Muscle of arm (tissue), 1 donor: ENCODE measurements at regions not wholly inside any gene's neighbourhood (a gene's known extent, or its start where the extent isn't known, plus 50 kb on each side); places are given as distances from the start of the nearest gene placed in this dataset.
"Not testable (repeated sequence)": the region's sequence is repeated elsewhere in the genome, so short reads cannot be mapped to it uniquely, and the experiment has no call there.

ENCODE experiments used
- DNase-seq: peaks from one replicate; pipeline ENCODE4 v3.0.0-alpha.2; 2013

DNA sequence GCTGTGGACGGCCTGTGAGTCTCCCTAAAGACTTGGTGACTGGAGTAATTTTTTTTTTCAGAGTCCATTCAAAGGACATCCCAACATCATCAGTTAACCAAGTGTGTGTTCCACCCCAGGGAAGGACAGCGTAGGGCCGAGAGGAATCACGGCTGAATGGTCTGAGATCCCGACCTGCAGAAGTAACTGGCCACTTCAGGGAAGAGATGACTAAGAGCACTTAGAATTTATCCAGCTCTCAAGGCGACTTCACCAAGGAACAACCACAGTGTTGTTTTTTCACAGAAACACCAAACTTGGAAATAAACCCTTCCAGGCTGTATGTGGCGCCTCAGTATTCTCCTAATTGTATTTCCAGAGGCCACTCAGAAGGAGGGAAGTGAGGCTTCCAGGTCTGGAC lies 231.6 kb downstream of the FNDC1 start:
- no peak for DNase-seq

GRCh38 chr6:159399751-159400221 lies 230.6 kb downstream of the FNDC1 start:
- peak; percentile 73 for DNase-seq

GRCh38 chr6:159398633-159399032 lies 229.4 kb downstream of the FNDC1 start:
- no peak for DNase-seq

DNA sequence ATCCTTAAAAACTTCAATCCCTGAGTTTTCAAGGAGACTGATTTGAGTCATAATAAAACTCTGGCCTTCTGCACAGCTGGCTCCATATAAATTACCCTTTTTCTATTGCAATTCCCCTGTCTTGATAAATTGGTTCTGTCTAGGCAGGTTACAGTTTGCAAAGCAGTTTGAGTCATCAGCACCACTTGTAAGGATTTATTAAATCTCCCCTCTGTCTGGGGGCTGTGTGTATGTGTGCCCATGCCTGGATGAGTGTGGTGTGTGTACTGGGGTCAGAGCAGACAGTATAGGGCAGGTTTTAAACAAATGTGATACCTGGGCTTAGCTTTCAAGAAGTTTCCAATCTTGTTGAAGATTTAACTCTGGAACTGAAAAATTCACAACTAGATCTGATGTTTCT lies 228.6 kb downstream of the FNDC1 start:
- no peak for DNase-seq

DNA sequence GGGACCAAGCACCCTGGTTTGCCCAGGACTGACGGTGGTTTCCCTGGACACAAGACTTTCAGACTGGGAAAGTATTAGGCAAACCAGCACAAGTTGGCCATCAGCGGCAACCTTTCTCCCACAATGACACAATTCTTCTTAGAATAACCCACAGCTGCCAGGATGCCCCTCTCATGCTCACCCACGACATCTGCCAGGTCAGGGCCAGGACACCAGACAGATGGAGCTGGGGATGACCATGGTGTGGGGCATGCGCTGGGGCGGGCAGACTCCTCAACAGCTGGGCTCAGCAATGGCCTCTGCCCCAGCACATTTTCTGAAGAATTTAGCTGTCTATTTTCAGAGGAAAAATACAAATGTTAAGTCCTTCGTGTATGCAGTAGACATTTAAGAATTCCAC lies 226.4 kb downstream of the FNDC1 start:
- DNase-seq = no peak

- not testable (repeated sequence) for DNase-seq
These were observed 223.5 kb downstream of the FNDC1 start for GRCh38 chr6:159392695-159393094.

GRCh38 chr6:159390381-159390780 lies 221.2 kb downstream of the FNDC1 start:
- DNase-seq = peak; percentile 66

DNA sequence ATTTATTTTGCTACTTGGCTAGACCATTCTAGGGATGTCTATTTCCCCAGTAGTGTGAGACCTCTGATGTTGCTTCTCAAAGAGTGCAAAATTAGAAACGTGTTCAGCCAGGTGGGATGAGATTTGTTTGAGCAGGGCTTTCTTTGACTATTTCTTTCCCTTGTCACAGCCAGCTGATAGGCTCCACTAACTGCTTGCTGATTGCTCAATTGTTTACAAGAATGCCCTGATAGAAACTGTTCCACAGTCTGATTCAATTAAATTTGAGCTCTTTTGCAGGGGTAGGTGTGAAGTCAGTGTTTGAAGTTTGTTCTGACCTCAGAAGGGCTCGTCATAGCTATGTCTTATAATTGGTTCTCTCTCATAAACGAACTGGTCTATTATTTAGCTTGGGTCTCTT lies 220.5 kb downstream of the FNDC1 start:
- no peak for DNase-seq

DNA sequence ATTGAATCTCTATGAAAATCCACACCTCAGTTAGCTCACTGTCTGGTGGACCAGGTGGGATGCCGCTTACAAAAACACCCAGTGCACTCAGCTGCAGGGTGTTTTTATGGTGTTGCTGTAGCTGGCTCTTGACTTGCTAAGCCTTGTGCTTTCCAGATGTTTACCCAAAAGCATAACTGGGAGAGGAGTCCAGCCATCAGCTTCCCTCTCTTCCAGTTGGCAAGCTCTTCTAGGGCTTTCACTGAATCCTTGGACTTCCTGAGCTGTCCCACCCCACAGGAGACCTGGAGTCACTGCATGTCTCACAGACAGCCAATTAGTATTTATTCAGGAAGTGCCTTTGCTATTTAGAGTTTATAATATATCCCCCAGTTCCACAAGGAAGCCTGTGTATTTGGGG lies 210.9 kb downstream of the FNDC1 start:
- no peak for DNase-seq

DNA sequence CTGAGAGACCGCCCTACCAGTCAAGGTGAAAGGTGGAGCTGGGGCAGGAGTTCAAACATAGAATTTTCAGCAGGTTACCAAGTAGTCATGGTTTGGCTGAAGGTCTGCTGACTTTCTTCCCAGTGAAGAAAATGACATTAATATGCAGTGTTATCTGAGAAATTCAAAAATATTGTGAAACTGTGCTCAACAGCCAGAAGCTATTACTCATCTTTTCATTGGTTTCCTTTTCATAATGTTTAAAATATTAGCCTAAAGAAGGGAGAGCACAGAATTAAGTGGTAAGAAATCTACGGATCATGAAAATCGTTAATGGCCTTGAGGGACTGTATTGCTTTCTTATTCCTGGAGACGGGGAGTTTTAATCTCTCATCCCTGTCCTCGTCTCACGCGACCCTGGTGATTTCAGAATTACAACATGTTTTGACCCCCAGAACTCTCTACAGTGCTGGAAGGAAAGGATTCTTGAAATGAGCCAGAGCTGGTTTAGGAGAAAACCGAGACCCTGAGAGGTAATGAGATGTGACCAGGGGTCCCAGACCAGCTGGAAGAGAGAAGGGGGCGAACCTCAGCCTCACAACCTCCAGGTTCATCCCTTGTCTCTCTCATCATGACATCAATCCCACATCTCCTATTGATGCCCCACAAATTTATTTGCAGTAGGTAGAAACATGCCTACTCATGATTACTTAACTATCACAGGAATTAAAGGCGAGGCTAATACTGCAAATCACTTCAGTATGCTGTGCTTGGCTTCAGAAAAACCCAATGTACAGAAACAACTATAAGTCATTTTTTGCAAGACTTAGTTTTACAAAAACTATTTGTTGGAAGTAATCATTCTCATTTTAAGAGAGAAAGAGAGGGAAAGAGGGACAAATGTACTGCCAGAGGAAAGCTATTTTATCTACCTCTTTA lies 209.5 kb downstream of the FNDC1 start:
- peak; percentile 75 for DNase-seq

DNA sequence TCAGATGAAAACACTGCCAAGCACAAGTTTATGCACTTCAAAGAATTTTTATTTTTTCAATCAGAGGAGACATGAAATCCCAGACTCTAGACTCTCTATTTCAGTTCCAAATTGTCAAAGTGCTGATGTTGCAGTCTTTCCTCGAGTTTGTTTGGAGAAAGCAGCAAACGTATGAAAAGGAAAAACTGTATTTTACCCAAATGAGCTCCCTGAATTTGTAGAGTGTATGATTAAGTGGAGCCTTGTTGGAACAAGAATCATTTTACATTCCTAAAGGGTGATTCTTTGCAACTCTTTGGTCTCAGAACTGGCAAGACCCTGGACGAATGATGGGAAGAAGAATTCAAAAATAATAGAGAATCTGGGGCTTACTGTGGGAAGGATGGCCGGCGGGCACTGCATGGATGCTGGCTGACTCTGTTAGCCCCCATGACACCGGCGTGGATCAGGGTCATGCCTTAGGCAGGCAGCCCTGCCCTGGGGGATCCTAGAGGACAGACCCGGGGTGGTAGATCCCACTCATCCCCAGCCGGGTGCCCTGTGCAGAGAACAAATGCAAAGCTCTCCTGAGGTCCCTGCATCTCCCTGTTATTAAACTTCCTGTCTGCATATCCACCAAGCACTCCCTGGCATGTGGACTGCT lies 207.4 kb downstream of the FNDC1 start:
- no peak for DNase-seq

GRCh38 chr6:159375014-159375413 lies 205.8 kb downstream of the FNDC1 start:
- no peak for DNase-seq

DNA sequence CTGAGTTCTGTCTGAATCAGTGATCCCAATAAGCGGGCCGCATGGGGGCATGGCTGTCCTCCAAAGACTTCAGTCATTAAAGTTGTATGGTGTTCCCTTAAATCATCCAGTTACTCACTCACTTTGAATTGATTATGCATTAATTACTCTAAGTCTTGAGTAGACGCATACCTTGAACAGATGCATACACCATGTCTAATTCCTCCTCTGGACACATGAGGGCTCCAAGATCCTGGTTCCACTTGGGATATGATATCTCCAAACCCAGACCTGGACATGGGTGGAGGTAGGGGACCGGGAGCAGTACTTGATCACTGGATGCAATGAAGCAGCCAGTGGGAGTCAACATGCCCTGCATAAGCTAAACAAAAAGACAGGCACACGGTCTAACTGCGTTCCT lies 204.5 kb downstream of the FNDC1 start:
- DNase-seq = no peak

DNA sequence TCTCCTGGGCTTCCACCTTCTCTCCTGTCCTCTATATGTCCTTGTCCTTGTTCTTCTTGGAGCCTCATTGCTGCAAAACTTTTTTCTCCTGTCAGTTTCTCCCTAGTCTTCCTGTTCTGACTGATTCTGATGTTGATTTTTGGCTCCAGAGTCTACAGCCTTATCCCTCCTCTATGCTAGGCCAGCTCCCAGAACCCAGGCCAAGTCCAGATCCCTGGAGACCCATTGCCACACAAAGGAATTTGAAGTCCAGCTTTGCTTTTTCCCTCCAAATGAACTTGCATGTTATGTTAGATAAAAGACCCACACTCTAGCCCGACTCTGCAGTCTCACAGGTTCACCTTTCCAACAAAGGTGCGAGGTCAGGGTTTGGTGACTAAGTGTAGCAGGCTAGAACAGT lies 203.1 kb downstream of the FNDC1 start:
- no peak for DNase-seq

- DNase-seq = no peak
These were observed 191.1 kb downstream of the FNDC1 start for GRCh38 chr6:159360306-159360705.

GRCh38 chr6:159359581-159360297 lies 190.5 kb downstream of the FNDC1 start:
- DNase-seq = no peak

GRCh38 chr6:159358562-159358961 lies 189.4 kb downstream of the FNDC1 start:
- DNase-seq = no peak

DNA sequence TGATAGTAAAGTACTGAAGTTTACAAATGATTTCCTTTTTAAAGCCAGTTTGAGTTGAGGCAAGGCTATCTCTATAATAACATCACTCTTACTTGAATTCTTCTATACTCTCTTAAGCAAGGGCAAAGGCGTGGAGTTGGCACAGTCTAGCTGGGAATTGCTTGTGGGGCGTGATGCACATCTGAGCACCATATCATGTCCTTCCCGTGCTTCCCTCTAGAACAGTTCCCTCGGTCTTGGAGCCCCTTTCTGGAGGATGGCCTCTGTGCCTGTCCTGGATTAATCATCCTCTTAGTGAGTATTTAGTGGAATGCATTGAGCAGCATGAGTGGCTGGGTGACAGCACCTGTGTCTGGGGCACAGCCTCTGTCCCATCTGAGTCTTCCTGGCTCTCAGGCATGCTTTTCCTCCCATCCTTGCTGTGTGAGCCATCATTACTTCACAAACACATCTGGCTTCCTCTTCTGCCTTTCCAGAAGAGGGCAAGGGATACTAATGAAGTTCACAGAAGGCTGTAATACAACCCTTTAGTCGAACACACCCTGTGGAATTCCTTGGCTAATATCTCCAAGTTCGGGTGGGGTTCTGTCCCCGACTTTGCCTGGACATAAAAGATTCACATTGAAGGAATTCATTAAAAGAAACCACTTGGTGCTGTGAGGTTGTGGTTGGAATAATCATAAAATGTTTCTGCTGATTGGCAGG lies 188.2 kb downstream of the FNDC1 start:
- DNase-seq = no peak

- no peak for DNase-seq
These were observed 184.0 kb downstream of the FNDC1 start for GRCh38 chr6:159353193-159353592.

DNA sequence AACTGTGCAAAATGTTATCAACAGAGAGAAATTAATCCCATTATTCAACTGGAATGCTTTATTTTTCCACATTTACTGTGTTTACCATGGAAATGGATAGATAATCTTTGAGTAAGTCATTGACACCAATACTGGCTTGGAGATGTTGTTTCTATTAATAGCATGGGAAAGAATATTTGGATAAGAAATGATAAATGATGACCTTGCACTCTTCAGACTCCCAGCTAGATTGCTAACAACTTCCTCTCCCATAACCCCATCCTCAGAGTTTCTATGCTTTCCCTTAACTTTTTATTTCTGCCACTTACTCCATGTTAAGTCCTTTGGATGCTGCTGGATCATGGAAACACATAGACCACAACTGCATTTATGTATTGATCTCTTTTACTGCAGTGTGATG lies 182.5 kb downstream of the FNDC1 start:
- no peak for DNase-seq

GRCh38 chr6:159349915-159350314 lies 180.7 kb downstream of the FNDC1 start:
- DNase-seq = no peak

GRCh38 chr6:159343709-159344108 lies 174.5 kb downstream of the FNDC1 start:
- no peak for DNase-seq
